Kidney glomerular epithelial cell (primary cell): ENCODE measurements at regions not wholly inside any gene's neighbourhood (a gene's known extent, or its start where the extent isn't known, plus 50 kb on each side); places are given as distances from the start of the nearest gene placed in this dataset.

Source experiments
- DNase-seq: peaks from one replicate; lab custom pipeline; 2025; lab: John Stamatoyannopoulos, UW

DNA sequence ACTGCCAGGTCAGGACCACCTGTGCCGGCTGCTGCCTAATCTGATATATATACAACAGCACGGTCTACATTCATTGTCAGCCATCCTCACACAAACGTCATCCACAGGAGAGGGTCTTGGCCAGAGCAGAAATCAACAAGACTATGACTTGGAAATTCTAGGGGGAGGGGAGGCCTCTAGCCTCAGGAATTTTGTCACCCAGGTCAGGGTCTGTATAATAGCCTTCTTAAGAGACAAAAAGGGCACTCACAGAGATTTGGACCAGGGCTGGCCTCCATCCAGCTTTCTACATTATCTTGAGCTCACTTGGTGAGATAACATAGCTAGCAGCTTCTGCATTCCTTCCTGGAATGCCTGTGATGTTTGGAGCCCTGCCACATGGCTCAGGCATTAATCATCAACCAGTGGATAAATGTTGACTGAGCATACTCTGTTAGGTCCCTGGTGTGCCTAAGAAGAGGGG, 50.4 kb upstream of the CTIF start:
- DNase-seq, result peak; percentile 95

DNA sequence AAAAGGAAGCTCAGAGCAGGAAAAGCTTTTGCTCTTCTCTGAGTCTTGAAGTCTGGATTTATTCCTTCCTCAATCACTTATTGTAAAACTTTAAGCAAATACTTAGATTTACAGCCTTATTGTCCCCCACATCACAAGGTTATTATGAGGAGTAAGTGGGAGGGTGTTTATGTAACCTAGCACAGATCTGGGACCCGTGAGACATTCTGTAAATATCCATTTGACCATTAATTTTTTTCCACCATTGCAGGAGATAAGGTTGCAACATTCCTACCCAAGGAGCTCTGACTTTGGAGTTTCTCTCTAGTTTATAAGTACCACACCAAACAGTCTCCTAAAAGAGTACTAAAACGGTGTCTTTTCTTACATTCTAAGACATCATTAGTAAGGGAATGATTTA, 52.1 kb upstream of the CTIF start:
- DNase-seq, result peak; percentile 62

DNA sequence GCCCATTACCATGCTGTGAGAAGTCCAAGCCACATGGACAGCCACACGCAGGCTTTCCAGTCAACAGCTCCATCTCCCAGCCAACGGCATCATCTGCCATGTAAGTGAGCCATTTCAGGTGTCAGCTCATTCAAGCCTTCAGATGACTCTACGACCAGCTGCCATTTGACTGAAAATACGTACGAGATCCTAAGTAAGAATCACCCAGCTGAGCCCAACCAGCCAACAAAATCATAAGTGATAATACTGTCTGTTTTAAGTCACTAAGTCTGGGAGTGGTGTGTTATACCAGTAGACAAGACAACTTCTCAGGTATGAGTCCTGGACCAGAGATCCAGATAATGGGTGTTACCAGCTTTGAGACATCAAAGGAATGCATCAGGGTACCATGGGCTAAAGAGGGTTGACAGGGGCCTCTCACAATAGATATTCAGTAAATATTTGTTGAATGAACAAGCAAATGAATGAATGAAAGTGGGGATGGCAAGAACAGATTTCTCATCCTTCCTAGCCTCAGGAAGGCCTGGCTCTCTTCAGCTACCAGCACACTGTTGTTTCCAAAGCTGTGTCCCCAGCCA, 52.9 kb upstream of the CTIF start:
- DNase-seq, result no peak

DNA sequence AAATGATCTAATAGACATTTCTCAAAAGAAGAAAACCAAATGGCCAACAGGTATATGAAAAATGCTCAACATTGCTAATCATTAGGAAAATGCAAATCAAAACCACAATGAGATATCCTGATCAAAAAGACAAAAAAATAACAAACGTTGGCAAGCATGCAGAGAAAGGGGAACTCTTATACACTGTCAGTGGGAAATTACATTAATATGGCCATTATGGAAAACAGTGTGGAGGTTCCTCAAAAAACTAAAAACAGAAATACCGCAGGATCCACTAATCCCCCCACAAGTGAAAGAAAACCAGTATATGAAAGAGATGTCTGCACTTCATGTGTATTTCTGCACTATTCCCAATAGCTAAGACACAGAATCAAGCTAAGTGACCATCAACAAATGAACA, 57.7 kb upstream of the CTIF start:
- no peak for DNase-seq

DNA sequence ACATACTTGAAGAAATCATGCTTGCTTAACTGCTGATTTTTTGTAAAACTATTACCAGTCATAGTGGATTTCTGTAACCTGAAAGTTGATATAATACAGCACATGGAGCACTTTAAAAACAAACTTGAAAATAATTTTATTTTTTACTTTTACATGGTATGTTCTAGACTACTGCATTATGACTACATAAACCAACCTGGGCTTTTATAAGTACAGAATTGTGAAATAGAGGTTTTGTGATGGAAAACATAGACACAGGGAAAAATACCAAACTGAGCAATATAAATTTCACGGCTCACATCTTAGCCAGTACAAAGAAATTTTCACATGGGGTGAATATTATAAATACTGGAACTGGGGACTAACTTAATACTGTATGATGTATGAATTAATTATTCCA, 59.3 kb upstream of the CTIF start:
- no peak for DNase-seq

DNA sequence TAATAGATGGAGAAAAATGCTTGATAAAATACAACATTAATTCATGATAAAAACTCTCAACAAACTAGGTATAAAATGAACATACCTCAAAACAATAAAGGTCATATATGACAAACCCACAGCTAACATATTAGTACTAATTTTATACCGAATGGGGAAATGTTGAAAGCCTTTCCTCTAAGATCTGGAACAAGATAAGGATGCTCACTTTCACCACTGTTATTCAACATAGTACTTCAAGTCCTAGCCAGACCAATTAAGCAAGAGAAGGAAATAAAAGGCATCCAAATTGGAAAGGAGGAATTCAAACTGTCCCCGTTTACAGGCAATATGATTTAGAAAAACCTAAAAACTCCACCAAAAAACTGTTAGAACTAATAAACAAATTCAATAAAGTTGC, 61.5 kb upstream of the CTIF start:
- no peak for DNase-seq

DNA sequence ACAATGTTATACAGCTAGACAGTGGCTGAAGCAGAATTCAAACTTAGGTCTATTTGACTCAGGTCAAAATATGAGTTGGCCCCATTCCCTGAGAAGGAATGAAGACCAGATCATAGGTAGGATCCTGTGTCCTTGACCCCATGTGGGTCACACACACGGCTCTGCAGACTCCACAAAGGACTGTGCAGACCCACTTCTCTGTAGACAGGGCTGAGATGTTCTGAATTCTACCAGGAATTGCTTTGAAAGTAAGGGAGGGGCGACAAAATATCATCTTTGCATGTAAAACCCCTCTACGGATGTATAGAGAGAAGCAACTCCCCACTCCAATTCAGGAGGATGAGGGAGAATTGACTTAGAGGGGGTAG, 62.3 kb upstream of the CTIF start:
- DNase-seq, result no peak

DNA sequence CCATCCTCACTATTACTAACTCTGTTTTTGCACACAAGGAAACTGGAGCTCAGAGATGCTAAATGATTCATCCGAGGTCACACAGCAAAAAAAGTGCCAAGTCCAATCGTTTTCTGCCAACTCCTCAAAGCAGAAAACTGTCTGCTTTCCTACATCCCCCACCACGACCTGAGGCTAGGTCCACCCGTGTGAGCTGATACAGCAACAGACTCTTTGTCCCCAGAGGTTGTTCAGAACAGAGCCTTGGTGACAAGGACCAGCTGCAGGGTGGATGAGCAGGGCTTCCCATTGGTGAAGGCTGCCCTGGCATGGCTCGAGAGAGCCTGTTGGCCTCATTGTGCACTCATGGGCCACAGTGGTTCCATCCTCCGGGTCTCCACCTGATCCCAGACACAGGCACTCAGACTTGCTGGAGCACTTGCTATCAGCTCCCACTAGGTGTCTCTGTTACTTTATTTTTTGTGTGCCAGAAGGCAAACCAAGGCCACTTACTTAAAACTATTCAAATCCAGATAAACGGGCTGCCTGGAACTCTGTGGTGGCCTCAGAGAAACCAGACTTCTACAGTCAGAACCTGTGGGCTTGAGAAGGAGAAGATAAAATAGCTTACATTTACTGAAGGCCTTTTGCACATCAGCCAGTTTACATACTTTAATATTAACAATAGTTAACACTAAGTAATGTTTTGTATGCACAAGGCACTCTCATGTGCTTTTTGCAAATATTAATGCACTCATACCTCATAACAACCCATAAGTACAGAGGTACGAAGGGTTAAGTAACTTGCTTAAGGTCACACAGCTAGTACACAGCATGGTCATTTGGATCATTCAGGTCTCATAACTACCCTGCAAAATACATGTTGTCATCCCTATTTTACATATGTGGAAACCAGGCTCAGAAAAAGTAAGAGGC, 62.9 kb upstream of the CTIF start:
- peak; percentile 62 for DNase-seq

DNA sequence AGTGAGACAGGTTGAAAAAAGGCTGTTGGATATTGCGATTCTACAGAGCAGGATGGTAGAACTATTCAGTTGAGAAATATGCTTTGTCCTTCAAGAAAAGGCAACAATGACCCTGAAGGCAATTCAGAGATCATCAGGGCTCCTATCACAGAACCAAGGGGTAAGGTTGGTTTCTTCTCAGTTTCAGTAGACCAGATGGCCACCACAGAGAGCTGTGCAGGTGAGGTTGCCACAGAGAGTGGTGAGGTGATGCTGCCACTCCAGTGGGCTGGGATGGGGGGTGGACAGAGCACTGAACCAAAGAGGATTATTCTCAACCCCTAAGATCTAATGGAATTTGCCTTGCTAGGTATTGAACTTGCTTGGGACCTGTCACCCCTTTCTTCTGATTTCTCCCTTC, 64.6 kb upstream of the ZBTB7C start:
- DNase-seq, result no peak

DNA sequence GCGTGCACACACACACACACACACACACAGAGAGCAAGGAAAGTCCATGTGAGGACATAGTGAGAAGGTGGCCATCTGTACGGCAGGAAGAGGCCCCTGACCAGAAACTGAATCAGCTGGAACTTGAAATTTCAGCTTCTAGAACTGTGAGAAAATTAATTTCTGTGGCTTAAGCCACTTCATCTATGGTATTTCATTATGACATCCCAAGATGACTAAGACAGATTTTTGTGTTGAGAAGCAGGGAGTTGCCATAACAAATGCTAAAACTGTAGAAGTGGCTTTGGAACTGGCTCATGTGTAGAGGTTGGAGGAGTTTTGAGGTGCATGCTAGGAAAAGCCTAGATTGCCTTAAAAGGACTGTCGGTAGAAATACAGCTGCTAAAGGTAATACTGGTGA, 63.4 kb upstream of the ZBTB7C start:
- DNase-seq, result no peak

DNA sequence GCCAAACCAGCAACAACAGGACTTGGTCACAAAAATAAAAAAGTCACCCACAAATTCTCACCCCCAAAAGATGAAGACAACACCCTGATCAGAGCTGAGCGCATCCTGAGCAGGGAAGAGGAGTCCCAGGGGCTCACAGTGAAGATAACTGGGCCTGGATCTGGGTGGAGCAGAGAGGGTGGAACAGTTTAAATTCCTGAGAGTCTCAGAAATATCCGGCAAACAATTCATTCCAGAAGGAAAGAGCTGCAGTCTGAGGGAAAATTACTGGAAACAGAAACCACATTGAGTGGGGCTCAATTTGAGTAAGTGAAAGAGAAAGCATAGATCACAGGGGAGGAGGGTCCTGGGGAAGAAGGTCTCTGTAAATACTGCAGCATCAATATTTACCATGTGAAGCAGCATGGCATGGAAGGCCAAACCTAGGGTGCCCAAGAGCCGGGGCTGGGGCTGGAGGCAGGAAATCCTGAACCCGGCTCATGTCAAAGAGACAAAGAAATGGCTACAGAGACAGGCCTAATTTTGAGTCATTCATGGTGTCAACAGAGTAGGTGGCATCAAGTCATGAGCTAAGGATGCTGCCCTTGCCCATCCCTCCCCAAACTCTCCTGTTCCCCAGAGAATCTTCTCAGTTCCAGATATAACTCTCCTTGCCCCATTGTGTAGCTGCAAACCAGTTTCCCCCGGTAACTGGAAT, 61.4 kb upstream of the ZBTB7C start:
- DNase-seq, result no peak

DNA sequence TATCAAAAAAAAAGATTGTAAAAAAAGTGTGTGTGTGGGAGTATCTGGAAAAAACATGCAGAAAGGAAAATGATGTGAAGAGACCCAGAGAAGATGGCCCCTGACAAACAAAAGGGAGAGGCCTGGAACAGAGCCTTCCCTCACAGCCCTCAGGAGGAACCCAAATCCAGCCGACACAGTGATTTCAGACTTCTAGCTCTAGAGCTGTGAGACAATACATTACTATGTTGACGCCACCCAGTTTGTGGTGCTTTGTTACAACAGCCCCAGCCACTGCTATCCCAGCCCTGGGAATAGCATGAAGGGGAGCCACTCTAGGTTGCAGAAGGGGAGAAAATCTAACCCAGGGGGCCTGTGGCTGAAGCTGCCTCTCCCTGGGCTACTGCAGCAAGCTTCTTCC, 59.0 kb upstream of the ZBTB7C start:
- no peak for DNase-seq

DNA sequence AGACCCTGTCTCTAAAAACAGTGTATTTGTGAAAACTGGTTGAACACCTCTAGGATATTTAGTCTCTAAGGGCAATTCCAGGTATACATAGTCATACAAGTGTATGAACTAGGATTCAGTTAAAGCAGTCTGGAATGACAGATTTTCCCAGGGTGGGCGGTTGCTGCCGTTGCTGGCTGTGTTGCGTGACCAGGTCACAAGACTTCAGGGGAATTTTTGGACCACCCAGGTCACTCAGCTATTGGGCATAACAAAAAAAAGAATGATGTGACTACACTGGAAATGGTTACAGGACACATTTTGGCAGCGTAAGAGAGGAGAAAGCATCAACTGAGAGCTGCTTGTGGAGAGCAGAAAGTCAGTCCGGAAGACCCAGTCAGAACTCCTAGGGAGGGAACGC, 58.0 kb upstream of the ZBTB7C start:
- DNase-seq, result no peak

DNA sequence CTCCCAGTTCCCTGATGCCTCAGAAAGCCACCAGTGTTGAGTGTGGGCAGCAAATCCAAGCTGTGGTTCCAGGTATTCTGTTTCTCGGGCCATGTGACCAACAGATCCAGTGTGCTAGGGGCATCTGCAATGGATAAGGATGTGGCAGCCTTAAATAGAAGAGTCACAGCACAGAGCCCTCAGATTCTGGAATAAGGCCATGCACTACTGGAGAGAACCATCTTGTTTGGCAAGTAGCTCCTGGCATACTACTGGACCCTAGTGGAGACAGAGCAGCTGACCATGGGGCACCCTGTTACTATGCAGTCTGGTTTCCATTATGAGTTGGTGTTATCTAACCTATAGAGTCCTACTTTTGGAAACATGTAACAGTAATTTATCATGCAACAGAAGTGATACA, 53.3 kb upstream of the ZBTB7C start:
- DNase-seq, result no peak

DNA sequence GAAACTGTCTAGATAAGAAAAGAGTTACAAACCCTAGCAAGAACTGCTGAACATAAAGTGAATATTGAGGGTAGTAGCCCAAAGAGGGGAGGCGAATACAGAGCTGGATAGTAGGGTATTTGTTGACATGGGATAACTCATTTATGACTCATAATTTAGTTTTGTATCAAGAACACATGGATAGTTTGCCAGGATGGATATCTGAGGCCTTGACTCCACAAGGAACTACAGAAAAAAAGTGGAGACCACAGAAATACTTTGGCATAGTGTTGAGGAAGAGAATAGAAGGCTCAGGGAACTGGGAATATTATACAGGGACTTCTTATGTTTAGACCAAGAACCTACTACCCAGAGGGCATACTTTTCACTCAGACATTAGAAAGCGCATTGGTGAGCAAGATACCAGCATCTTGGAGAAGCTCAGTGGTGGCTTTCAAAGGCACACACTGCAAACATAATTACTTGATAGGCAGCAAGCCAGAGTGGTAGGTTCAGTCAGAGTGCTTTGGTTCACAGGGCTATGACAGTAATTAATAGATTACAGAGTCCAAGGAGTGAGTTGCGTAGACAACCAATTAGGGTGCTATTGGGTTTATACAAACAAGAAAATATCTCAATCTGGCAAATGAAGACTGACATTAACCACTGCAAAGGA, 51.9 kb upstream of the ZBTB7C start:
- no peak for DNase-seq

DNA sequence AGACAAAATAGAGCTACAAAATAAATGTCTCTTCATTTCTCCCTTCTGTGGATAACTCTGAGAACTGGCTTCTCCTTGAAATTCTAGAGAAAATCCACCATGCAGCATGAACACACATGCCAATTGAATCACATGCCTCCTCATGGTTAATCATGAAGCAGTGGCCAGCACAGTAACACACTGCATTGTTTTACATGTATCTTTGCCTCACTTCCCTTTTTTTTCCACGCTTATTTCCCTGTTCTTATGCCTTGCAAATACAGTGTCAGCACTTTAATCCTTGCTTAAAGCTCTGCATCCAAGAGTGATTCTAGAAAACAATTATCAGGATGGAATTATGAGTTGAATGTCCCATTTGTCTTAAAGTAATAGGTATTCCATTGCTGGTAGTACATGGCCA, 50.3 kb upstream of the ZBTB7C start:
- no peak for DNase-seq

DNA sequence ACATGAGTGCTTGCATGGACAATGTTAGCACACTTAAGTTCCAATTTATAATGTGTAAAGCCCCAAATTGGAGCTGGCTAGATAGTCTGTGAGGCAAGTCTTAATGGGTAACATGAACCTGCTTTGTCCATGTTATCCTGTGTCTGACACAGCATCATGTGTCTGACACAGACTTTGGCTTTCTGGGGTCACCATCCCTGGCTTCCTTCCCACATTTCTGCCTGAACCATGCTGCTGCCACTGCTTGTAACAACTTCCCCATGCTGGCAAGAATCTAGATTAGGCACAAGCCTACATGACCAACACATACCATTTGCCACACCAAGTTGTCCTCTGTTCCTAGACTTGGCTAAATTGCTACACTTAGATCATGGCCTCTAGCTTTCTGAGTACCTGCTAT, 49.8 kb upstream of the ZBTB7C start:
- DNase-seq, result no peak
